GM18868 (cell line): ENCODE measurements at regions not wholly inside any gene's neighbourhood (a gene's known extent, or its start where the extent isn't known, plus 50 kb on each side); places are given as distances from the start of the nearest gene placed in this dataset.

Source experiments
- ATAC-seq: cut with Tn5 transposase; IDR thresholded peaks from one replicate; pipeline ENCODE4 v1.9.1; 2021; ENCODE audit warnings: mild to moderate bottlenecking, moderate library complexity; ENCODE audit not compliant: unreplicated experiment

GRCh38 chr2:150627526-150627925 is 140.1 kb upstream of the RND3 start:
- ATAC-seq, result no peak

- ATAC-seq, result no peak
Observed at GRCh38 chr2:150626934-150627411, 139.5 kb upstream of the RND3 start.

DNA sequence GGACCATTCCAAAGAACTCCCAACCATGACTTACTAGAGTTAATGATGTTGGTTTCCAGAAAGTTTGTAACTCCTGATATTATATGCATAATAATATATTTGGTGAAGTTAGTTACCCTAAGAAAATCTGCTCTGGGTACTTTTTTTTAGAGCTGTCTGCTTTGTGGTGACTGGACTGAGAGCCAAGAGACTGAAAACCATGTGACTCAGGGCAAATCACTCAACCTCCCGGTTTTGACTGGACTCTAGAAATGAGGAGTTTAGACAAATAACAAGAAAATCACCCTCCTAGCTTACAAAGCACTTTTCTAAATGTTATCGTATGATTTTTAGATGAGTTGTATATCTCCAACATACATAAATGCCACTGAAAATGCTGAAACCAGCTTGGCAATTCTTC is 138.3 kb upstream of the RND3 start:
- ATAC-seq, result no peak

GRCh38 chr2:150625303-150625702 is 137.8 kb upstream of the RND3 start:
- ATAC-seq, result no peak

GRCh38 chr2:150624001-150624401 is 136.5 kb upstream of the RND3 start:
- peak; percentile 81 for ATAC-seq

DNA sequence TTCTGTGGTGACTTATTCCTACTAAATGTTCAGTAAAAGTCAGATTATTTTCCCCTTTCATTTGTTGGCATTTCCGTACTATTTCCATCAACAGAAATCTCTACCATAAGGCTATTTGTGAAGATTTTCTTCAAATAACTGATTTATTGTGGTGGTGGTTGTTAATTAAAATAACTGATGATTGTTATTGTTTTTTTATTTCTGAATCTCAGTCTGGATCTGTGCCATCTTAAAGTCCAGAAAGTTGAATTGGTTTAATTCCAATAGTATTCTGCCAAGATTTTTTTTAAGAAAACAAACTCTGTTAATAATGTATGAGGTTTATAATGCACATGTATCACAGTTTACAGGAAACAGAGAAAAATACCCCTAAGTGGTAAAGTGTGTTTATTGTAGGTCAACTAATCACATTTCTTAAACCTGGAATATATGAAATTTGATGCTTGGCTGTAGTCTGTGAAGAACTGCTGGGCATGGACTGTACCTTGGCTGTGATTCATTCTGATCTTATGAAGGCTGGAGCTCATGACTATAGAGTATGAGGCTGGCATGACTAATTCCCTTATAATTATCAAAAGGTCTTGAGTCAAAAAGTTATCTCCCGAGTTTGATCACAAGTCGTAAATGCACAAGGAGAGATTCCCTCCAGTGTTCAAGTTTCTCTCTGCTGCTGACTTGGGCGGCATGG is 134.2 kb upstream of the RND3 start:
- ATAC-seq, result no peak

DNA sequence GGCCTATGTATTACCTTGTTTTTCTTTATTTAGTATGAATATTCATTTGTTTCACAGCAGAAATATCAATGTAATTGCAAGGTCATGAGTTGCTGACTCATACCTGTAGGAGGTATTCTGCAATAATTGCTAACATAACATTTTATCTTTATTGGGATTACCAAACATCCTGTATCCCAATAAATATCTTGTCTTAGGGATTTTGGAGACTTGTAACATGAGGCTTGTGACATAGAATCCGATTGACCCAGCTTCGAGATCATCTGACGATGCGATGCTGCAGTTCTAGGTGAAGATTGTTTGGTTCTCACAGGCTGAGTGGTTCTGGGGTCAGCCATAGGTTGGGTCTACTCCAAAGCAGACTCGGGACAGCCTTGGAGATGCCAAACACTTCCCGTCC is 133.4 kb upstream of the RND3 start:
- no peak for ATAC-seq

- ATAC-seq, result no peak
Observed at GRCh38 chr2:150620416-150620815, 132.9 kb upstream of the RND3 start.

GRCh38 chr2:150619607-150620330 is 132.3 kb upstream of the RND3 start:
- no peak for ATAC-seq

- no peak for ATAC-seq
Observed at GRCh38 chr2:150618245-150618895, 130.9 kb upstream of the RND3 start.

GRCh38 chr2:150617351-150617978 is 130.0 kb upstream of the RND3 start:
- no peak for ATAC-seq

GRCh38 chr2:150612957-150613710 is 125.7 kb upstream of the RND3 start:
- ATAC-seq, result no peak

GRCh38 chr2:150610670-150611279 is 123.3 kb upstream of the RND3 start:
- ATAC-seq, result peak; percentile 71

DNA sequence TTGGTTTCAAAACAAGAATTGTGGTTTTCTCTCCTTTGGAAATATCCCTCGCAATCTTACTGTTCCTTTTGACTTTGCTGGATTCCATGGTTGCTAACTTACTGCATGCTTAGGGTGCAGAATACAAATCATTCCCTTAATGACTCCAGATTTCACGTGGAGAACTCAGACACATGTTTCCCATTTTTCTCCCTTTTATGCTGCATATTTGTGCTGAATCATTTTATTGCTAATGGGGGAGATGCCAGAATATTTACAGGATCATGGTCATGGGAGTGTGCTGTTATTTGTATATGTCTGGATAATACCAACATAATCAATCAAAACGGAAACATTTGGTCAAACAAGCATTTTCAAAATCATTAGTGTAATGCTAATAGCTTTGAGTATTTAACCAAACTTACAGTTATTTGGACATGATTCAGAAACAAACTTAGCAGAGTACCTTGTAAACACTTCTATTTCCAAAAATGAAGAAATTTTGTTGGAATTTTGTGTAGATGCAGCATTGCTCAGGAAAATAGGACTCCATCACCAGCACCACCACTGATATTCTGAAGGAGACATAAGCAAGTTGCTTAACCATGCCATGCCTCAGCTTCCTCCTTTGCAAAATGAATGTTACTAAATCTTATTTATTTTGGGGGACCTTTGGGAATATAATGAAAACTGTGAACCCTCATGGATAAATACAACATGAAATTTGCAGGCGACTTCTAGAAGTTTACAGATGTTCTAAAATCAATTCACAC is 122.5 kb upstream of the RND3 start:
- no peak for ATAC-seq

- ATAC-seq, result no peak
Observed at GRCh38 chr2:150608341-150608740, 120.9 kb upstream of the RND3 start.

DNA sequence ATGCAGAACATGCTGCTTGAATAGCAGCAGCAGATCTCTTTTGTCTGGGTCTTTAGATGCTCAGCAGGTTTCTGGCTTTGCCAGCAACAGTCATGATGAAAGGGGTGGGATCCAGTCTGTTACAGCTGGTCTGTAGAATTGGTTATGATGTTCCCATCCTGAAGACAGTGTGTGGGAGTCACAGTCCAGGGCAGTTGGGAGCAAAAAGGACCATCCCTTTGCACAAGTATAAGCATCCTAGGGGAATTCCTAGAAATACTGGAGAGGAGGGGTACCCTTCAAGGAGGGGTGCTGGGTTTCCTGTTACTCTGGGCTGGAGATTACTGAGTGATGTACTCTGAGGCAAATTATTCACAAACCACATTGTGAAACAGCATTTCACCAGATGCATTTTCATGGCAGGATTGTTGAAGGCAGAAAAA is 119.9 kb upstream of the RND3 start:
- no peak for ATAC-seq

GRCh38 chr2:150606380-150607060 is 119.1 kb upstream of the RND3 start:
- no peak for ATAC-seq

DNA sequence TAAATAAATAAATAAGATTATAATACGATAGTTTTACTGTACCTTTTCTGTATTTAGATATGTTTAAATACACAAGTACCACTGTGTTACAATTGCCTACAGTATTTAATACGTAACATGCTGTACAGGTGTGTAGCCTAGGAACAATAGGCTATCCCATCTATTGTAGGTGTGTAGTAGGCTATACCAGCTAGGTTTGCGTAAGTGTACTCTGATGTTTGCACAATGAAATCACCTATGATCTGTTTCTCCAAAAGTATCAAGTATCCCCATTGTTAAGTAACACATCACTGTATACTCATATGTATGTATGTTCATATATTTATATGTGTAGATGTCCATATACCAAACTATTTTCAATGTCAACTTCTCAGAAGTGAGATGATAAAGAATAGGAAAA is 118.2 kb upstream of the RND3 start:
- no peak for ATAC-seq
